H1 (cell line): ENCODE measurements at regions not wholly inside any gene's neighbourhood (a gene's known extent, or its start where the extent isn't known, plus 50 kb on each side); places are given as distances from the start of the nearest gene placed in this dataset.

Experiments used
- ATF3 ChIP-seq: IDR thresholded peaks from 2 replicates; pipeline ENCODE4 v1.6.1; 2011; ENCODE audit warnings: low read depth, mild to moderate bottlenecking, low read length; ENCODE audit not compliant: insufficient read depth
- SIN3A ChIP-seq, 2 experiments: IDR thresholded peaks in 1 of 2; conservative IDR thresholded peaks in 1 of 2; 2 replicates each; pipeline ENCODE4 v1.6.1; 2011 to 2012; ENCODE audit warnings: low read length in 2 of 2, improper control_type of control experiment in 1 of 2, low read depth in 1 of 2, mild to moderate bottlenecking in 1 of 2

- TF ChIP-seq SIN3A (conservative IDR thresholded peaks at IDR 0.05 in 1 of 2, IDR thresholded peaks at IDR 0.05 in 1 of 2; ENCODE audit: low read depth in 1 of 2, low read length in 2 of 2) (no peak), ATF3 (no peak)
Observed at GRCh38 chr3:156051651-156052050, 68.7 kb upstream of the KCNAB1 start (continued).
